22Rv1 (cell line): ENCODE measurements at regions not wholly inside any gene's neighbourhood (a gene's known extent, or its start where the extent isn't known, plus 50 kb on each side); places are given as distances from the start of the nearest gene placed in this dataset.
"Not testable (repeated sequence)": the region's sequence is repeated elsewhere in the genome, so short reads cannot be mapped to it uniquely, and the experiment has no call there.

Experiments used
- H3K27ac ChIP-seq: fragments of 450-650 bp; 2 replicates; pipeline ENCODE4 v1.5.1; 2017
- ZFX ChIP-seq: fragments of 450-650 bp; IDR thresholded peaks from 2 replicates; pipeline ENCODE4 v1.6.1; 2017; ENCODE audit warnings: antibody characterized with exemption, borderline replicate concordance
- TF ChIP-seq, protein P1 (sequence below): fragments of 450-650 bp; IDR thresholded peaks from 2 replicates; pipeline ENCODE4 v1.5.1; 2017; ENCODE audit warnings: mild to moderate bottlenecking

DNA sequence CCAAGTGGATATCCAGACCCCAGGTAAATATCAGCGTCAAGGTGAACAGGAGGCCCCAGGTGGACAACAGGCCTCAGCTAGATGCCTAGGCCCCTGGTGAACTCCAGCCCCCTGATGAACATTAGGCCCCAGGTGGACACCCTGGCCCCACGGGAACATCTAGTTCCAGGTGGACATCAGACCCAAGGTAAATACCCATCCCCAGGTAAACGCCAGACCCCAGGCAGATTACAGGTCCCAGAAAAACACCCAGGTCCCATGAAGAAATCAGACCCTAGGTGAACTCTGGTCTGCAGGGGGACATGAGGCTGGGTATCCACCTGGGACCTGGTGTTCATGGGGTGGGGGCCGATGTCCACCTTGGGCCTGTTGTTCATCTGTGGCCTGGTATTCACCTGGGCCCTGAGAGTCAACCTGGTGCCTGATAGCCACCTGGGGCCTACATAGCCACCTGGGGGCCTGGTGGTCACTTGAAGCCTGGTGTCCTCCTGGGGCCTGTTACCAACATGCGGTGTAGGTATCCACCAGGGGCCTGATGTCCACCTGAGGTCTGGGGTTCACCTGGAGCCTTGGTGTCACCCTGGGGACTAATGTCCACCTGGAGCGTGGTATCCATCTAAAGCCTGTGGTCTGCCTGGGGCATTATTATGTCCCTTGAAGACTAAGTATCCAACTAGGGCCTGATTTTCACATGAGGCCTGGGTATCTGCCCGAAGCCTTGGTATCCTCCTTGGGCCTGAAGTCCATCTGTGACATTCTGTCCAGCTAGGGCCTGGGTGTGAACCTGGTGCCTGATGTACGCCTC, 56.8 kb upstream of the SEPTIN5 start:
- no peak overlapping the region for H3K27ac ChIP-seq
- TF ChIP-seq, protein P1, sequence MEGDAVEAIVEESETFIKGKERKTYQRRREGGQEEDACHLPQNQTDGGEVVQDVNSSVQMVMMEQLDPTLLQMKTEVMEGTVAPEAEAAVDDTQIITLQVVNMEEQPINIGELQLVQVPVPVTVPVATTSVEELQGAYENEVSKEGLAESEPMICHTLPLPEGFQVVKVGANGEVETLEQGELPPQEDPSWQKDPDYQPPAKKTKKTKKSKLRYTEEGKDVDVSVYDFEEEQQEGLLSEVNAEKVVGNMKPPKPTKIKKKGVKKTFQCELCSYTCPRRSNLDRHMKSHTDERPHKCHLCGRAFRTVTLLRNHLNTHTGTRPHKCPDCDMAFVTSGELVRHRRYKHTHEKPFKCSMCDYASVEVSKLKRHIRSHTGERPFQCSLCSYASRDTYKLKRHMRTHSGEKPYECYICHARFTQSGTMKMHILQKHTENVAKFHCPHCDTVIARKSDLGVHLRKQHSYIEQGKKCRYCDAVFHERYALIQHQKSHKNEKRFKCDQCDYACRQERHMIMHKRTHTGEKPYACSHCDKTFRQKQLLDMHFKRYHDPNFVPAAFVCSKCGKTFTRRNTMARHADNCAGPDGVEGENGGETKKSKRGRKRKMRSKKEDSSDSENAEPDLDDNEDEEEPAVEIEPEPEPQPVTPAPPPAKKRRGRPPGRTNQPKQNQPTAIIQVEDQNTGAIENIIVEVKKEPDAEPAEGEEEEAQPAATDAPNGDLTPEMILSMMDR: no peak
- TF ChIP-seq ZFX: no peak

DNA sequence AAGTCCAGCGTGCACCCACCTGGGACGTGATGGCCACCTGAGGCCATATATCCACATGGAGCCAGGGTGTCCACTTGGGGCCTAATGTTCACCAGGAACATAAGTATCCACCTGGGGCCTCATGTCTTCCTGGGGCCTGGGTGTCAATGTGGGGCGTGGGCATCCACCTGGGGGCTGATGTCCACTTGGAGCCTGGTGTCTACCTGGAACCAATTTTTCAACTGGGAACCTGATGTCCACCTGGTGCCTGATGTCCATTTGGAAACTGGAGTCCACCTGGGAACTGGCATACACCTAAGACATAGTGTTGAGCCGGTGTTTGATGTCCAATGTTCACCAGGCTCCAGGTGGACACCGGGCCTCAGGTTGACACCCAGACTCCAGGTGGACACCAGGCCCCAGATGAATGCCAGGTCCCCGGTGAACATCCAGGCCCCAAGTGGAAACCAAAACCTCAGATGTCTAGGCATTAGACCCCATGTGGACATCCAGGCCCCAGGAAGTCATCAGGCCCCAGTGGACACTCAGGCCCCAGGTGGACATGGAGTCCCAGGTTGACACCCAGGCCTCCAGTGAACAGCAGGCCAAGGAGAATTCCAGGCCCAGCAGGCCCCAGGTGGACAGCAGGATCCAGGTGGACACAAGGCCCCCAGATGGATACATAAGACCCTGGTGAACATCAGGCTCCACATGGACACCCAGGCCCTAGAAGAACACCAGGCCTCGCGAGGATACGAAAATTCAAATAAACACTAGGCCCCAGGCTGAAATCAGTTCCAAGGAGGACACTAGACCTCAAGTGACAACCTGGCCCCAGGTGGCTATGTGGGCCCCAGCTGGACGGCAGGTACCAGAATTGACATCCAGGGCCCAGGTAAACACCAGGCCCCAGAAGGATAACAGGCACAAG, 56.0 kb upstream of the SEPTIN5 start:
- H3K27ac ChIP-seq: no peak overlapping the region
- TF ChIP-seq, protein P1: no peak
- no peak for TF ChIP-seq ZFX

DNA sequence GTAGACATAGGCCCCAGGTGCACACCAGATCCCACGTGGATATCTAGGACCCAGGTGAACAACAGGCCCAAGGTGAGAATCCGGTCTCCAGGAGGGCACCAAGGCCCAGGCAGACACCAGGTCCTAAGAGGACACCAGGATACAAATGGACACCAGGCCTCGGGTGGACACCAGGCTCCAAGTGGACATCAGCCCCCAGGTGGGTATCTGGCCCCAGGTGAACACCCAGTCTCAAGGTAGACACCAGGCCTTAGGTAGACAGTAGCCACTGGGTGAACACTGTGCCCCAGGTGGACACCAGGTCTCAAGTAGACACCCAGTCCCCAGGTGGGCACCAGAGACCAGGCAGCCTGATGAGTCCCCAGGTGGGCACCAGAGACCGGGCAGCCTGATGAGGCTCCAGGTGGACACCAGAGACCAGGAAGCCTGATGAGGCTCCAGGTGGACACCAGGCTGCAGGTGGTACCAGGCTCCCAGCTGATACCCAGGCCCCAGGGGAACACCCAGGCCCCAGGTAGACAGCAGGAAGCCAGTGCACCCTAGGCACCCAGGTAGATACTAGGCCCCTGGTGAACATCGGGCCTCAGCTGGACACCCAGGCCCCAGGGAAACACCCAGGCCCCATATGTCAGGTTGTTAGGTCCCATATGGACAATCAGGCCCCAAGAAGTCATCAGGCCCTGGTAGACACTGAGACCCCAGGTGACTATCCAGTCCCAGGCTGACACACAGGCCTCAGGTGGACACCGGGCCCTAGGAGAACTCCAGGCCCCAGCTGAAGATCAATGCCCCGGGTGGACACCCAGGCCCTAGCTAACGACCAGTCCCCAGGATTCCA, 55.1 kb upstream of the SEPTIN5 start:
- TF ChIP-seq ZFX: no peak
- TF ChIP-seq, protein P1: no peak
- H3K27ac ChIP-seq: no peak overlapping the region

DNA sequence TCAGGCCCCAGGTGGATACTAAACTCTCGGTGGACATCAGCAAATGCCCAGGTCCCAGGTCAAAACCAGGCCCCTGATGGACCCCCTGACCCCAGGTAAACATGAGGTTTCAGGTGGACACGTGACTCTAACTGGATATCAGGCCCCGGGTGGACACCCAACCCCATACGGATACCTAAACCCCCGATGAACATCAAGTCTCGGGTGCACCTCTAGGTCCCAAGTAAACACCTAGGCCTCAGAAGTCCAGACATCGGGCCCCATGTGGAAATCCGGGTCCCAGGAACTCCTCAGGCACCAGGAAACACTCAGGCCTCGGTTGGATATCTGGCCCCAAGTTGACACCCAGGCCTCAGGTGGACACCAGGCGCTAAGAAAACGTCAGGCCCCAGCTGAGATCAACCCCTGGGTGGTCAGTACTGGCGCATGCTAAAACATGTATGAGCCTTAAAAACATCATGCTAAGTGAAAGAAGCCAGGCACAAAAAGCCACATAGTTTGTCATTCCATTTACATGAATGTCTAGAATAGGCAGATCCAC, 54.4 kb upstream of the SEPTIN5 start:
- TF ChIP-seq ZFX: no peak
- TF ChIP-seq, protein P1: no peak
- H3K27ac ChIP-seq: no peak overlapping the region

DNA sequence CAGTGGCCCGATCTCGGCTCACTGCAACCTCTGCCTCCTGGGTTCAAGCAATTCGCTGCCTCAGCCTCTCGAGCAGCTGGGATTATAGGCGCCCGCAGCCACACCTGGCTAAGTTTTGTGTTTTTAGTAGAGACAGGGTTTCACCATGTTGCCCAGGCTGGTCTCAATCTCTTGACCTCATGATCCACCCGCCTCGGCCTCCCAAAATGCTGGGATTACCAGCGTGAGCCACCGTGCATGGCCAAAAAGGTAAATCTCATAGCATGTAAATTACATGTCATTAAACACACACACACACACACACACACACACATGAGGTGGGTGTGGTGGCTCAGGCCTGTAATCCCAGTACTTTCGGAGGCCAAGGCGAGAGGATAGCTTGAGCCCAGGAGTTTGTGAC, 53.7 kb upstream of the SEPTIN5 start:
- H3K27ac ChIP-seq: not testable (repeated sequence)

DNA sequence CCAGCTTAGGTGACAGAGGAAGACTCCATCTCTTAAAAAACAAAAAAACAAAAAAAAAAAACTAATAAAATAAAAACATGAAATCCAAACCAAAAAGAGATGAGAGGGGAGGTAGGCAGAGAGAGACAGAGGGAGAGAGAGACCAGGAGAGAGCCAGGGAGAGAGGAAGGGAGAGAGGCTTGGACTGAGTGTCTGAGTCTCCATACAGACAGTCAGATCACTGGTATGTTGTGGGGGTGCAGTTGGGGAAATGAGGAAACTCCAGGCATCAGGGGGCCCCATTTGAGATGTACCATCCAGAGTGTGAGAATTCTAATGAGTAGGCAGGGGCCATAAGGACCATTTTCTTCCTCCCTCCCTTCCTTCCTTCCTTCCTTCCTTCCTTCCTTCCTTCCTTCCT, 53.1 kb upstream of the SEPTIN5 start:
- TF ChIP-seq, protein P1: no peak
- TF ChIP-seq ZFX: no peak
- no peak overlapping the region for H3K27ac ChIP-seq

DNA sequence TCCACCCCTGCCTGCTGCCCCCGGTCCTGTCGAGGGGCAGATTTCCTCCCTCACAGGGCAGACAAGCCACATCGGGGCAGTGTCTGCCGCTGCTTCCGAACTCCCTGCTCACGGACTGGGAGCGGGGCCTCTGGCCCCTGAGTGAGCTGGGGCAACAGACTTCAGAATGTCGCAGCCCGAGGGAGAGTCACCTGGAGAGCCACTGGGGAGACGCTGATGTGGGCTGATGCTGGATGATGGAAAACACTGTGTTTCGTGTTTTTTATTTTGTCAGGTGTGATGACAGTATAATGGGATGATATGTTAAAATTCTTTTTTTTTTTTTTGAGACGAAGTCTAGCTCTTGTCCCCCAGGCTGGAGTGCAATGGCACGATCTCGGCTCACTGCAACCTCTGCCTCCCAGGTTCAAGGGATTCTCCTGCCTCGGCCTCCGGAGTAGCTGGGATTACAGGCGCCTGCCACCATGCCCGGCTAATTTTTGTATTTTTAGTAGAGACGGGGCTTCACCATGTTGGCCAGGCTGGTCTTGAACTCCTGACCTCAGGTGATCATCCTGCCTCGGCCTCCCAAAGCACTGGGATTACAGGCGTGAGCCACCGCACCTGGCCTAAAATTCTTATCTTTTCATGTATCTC, 52.1 kb upstream of the SEPTIN5 start:
- not testable (repeated sequence) for H3K27ac ChIP-seq
